Endothelial cell of umbilical vein (primary cell): ENCODE measurements at regions not wholly inside any gene's neighbourhood (a gene's known extent, or its start where the extent isn't known, plus 50 kb on each side); places are given as distances from the start of the nearest gene placed in this dataset.

ENCODE experiments used
- BruUV-seq: library from RNA; stranded (reverse); fragments of 400-500 nt; replicated peaks from 2 replicates; lab custom pipeline; 2021; lab: Mats Ljungman, UMichigan
- CTCF ChIA-PET: fragments of 300-600, 350-600 bp; sonication (Branson Sonifier 250); formaldehyde crosslinking; loops from one replicate; lab custom pipeline; 2021; ENCODE audit warnings: antibody characterized with exemption, inconsistent platforms; lab: Charles Lee
- POLR2A ChIA-PET: fragments of 300-600, 350-600 bp; sonication (Branson Sonifier 250); formaldehyde crosslinking; loops from one replicate; lab custom pipeline; 2021; ENCODE audit warnings: antibody characterized with exemption, inconsistent platforms; lab: Charles Lee
- DNase-seq: peaks from one replicate; pipeline ENCODE4 v3.0.0-alpha.2; 2011; ENCODE audit warnings: low read depth, low spot score
- FAIRE-seq: peaks from 2 replicates; lab custom pipeline; 2011; peaks lifted over from hg19 to GRCh38; lab: Jason Lieb, UNC
- H2AFZ ChIP-seq: 2 replicates; pipeline ENCODE4 v1.6.0; 2012; ENCODE audit warnings: low read depth, low read length, control low read depth, inconsistent platforms
- H3K27ac ChIP-seq: 2 replicates; pipeline ENCODE4 v1.5.1; 2011; ENCODE audit warnings: low read depth, mild to moderate bottlenecking, control low read depth, low read length, moderate library complexity; ENCODE audit not compliant: insufficient read depth
- H3K27me3 ChIP-seq, 2 experiments: 2 replicates each; pipeline versions ENCODE4 v1.6.0 to v1.6.1; 2011; ENCODE audit warnings: low read length in 2 of 2, mixed read lengths in 1 of 2; ENCODE audit not compliant: control insufficient read depth in 2 of 2, insufficient read depth in 2 of 2
- H3K36me3 ChIP-seq, 2 experiments: 2 replicates in 1 of 2; 3 replicates in 1 of 2; pipeline ENCODE4 v1.5.1; 2011; ENCODE audit warnings: low read length in 2 of 2, mild to moderate bottlenecking in 1 of 2, moderate library complexity in 1 of 2; ENCODE audit not compliant: control insufficient read depth in 2 of 2, insufficient read depth in 2 of 2; ENCODE audit errors: extremely low read depth in 1 of 2
- H3K4me1 ChIP-seq: 3 replicates; pipeline ENCODE4 v1.5.1; 2011; ENCODE audit warnings: mild to moderate bottlenecking, low read length; ENCODE audit not compliant: control insufficient read depth, insufficient read depth; ENCODE audit errors: extremely low read depth
- H3K4me2 ChIP-seq: 2 replicates; pipeline ENCODE4 v1.6.1; 2011; ENCODE audit warnings: low read length, control low read depth, mixed read lengths; ENCODE audit not compliant: insufficient read depth
- H3K4me3 ChIP-seq, 3 experiments: fragments of 200-600 bp in 1 of 3; sonication (generic), shearing (Covaris generic) in 1 of 3; replicated peaks in 1 of 3; 2 replicates each; pipeline ENCODE4 v1.5.1; 2011 to 2016; ENCODE audit warnings: control low read depth in 3 of 3, low read length in 3 of 3, mild to moderate bottlenecking in 2 of 3, inconsistent platforms in 1 of 3, low read depth in 1 of 3, moderate library complexity in 1 of 3; ENCODE audit not compliant: insufficient read depth in 1 of 3
- H3K79me2 ChIP-seq: 2 replicates; pipeline ENCODE4 v1.6.0; 2012; ENCODE audit warnings: low read length, inconsistent platforms; ENCODE audit not compliant: control insufficient read depth, insufficient read depth
- H3K9ac ChIP-seq: replicated peaks from 2 replicates; pipeline ENCODE3; 2011; ENCODE audit warnings: low read length, control low read depth; ENCODE audit not compliant: insufficient read depth; ENCODE audit errors: extremely low read depth
- H3K9me1 ChIP-seq: replicated peaks from 3 replicates; pipeline ENCODE4 v1.6.0; 2011; ENCODE audit warnings: mild to moderate bottlenecking, low read length; ENCODE audit not compliant: control insufficient read depth, insufficient read depth; ENCODE audit errors: extremely low read depth
- H3K9me3 ChIP-seq: replicated peaks from 2 replicates; pipeline ENCODE4 v1.5.1; 2012; ENCODE audit warnings: low read length, inconsistent platforms; ENCODE audit not compliant: control insufficient read depth, insufficient read depth
- H4K20me1 ChIP-seq: replicated peaks from 2 replicates; pipeline ENCODE3; 2011; ENCODE audit warnings: mild to moderate bottlenecking, low read length; ENCODE audit not compliant: control insufficient read depth, insufficient read depth; ENCODE audit errors: extremely low read depth
- EZH2 ChIP-seq: IDR thresholded peaks from 2 replicates; pipeline ENCODE4 v1.6.1; 2012; ENCODE audit warnings: borderline replicate concordance, low read depth, mild to moderate bottlenecking, moderate library complexity, low read length, inconsistent platforms; ENCODE audit not compliant: severe bottlenecking
- FOS ChIP-seq: IDR thresholded peaks from 2 replicates; pipeline ENCODE4 v1.6.1; 2011; ENCODE audit warnings: mild to moderate bottlenecking, low read length, moderate library complexity, borderline replicate concordance; ENCODE audit not compliant: insufficient read depth
- GATA2 ChIP-seq: IDR thresholded peaks from 2 replicates; pipeline ENCODE4 v1.7.0; 2011; ENCODE audit warnings: low read depth, mild to moderate bottlenecking, moderate library complexity, mixed read lengths, low read length; ENCODE audit not compliant: insufficient read length, insufficient read depth
- JUN ChIP-seq: IDR thresholded peaks from 2 replicates; pipeline ENCODE4 v1.6.1; 2011; ENCODE audit warnings: borderline replicate concordance, low read depth; ENCODE audit not compliant: insufficient read length, insufficient read depth
- MYC ChIP-seq: IDR thresholded peaks from one replicate; pipeline ENCODE4 v1.6.1; 2011; ENCODE audit warnings: mild to moderate bottlenecking, low read depth, low read length
- POLR2A ChIP-seq: IDR thresholded peaks from 2 replicates; pipeline ENCODE4 v1.6.1; 2012; ENCODE audit warnings: low read depth, mild to moderate bottlenecking, control low read depth, low read length
- POLR2AphosphoS5 ChIP-seq: IDR thresholded peaks from 2 replicates; pipeline ENCODE4 v1.6.1; 2012; ENCODE audit warnings: low read depth, mild to moderate bottlenecking, control low read depth, low read length, moderate library complexity; ENCODE audit not compliant: insufficient read depth
- dilution Hi-C: fragments of 300-500 bp; cut with MboI; formaldehyde crosslinking; loops from one replicate; pipeline ENCODE4 v1.15.0; 2019; ENCODE audit warnings: low sequenced_read_pairs; ENCODE audit not compliant: extremely low pct_ligation_motif_present
- intact Hi-C: fragments of 100-400 bp; cut with micrococcal nuclease; formaldehyde crosslinking; loops from one replicate; pipeline ENCODE4 v1.10.0; 2022
- TF ChIP-seq, protein P1 (sequence below), 2 donors: IDR thresholded peaks; 1 replicate in 1 of 2; 2 replicates in 1 of 2; pipeline ENCODE4 v1.5.1; 2011; ENCODE audit warnings: low read length in 2 of 2, mild to moderate bottlenecking in 2 of 2, moderate library complexity in 2 of 2, control low read depth in 1 of 2, inconsistent platforms in 1 of 2, low read depth in 1 of 2; ENCODE audit not compliant: insufficient read depth in 1 of 2; ENCODE audit errors: extremely low read depth in 1 of 2
- TF ChIP-seq, protein P2 (sequence below): IDR thresholded peaks from 2 replicates; pipeline ENCODE4 v1.6.1; 2011; ENCODE audit not compliant: insufficient read depth, insufficient read length

DNA sequence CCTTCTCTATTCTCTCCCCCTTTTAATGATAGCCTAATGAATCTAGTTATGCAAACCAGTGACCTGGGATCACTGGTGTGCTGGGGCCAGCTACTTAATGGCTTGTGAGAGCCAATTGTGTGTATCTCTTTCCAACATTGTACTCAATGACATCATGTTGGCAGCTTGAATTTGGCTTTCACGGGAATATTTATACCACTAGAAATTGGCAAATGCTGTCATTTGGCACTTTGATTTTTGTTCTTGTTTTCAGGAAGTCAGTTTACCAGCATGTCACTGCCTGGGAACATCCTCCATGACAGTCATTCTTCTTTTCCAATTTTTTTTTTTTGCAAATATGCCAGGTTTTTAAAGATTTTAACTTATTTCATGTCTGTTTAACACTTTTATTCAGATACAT is 1685.3 kb downstream of the STIM2 start:
- dilution Hi-C loops (no loop called here), intact Hi-C loops (no loop called here)
- H4K20me1 ChIP-seq = no peaks in the 10 kb centered on the region
- H3K36me3 ChIP-seq = no peaks in the 10 kb centered on the region
- no peaks in the 10 kb centered on the region for H3K79me2 ChIP-seq
- ChIA-PET POLR2A (no interaction called here), CTCF (interaction anchor here (1.3 kb wide), 1 partner anchor 12 kb away, joined by 5 read pairs; no protein-coding TSS in a partner anchor)
- no TSS peak for BruUV-seq
- FAIRE-seq (no peak), DNase-seq (no peak)
- no peaks in the 10 kb centered on the region for H3K4me1 ChIP-seq
- TF ChIP-seq POLR2AphosphoS5 = no peak
- TF ChIP-seq, protein P1, sequence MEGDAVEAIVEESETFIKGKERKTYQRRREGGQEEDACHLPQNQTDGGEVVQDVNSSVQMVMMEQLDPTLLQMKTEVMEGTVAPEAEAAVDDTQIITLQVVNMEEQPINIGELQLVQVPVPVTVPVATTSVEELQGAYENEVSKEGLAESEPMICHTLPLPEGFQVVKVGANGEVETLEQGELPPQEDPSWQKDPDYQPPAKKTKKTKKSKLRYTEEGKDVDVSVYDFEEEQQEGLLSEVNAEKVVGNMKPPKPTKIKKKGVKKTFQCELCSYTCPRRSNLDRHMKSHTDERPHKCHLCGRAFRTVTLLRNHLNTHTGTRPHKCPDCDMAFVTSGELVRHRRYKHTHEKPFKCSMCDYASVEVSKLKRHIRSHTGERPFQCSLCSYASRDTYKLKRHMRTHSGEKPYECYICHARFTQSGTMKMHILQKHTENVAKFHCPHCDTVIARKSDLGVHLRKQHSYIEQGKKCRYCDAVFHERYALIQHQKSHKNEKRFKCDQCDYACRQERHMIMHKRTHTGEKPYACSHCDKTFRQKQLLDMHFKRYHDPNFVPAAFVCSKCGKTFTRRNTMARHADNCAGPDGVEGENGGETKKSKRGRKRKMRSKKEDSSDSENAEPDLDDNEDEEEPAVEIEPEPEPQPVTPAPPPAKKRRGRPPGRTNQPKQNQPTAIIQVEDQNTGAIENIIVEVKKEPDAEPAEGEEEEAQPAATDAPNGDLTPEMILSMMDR (IDR thresholded peaks at IDR 0.05; ENCODE audit: extremely low read depth in 1 of 2, insufficient read depth in 1 of 2, low read depth in 1 of 2, low read length in 2 of 2) = no peak
- TF ChIP-seq MYC = no peak
- TF ChIP-seq GATA2 = no peak
- TF ChIP-seq FOS = no peak
- no peak for TF ChIP-seq JUN
- no peak overlapping the region for H3K4me2 ChIP-seq
- H3K27ac ChIP-seq = no peak overlapping the region
- no peak overlapping the region for H3K4me3 ChIP-seq
- H3K9me1 ChIP-seq = no peaks in the 10 kb centered on the region
- no peak overlapping the region for H3K9ac ChIP-seq
- no peaks in the 10 kb centered on the region for H3K27me3 ChIP-seq
- no peak overlapping the region for H2AFZ ChIP-seq
- no peaks in the 10 kb centered on the region for H3K9me3 ChIP-seq

DNA sequence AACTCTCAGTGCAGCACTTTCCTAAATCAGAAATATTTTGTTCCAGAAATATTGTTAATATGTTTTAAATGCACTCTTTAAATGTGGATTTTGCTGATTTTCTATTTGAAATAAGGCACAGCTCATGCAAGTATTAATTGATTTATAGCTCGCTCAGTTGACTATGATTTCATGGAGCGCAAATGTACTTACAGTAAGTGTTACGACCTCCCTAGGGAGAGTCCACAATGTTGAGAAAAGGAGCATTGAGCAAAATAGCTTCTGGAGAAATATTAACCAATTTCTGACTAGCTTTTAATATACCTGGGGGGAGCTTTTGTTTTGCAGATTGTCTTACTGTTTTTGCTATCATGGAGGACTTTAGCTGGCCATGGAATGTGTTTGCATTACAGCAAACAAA is 1687.5 kb downstream of the STIM2 start:
- Histone ChIP-seq H3K9me3 (no peaks in the 10 kb centered on the region), H3K9ac (no peak overlapping the region), H3K27ac (no peak overlapping the region), H3K4me2 (no peak overlapping the region), H3K36me3 (no peaks in the 10 kb centered on the region), H3K9me1 (no peaks in the 10 kb centered on the region), H3K4me3 (no peak overlapping the region), H3K27me3 (no peaks in the 10 kb centered on the region), H2AFZ (no peak overlapping the region), H4K20me1 (no peaks in the 10 kb centered on the region), H3K79me2 (no peaks in the 10 kb centered on the region), H3K4me1 (no peaks in the 10 kb centered on the region)
- FAIRE-seq (no peak), DNase-seq (no peak)
- ChIA-PET POLR2A (no interaction called here), CTCF (no interaction called here)
- intact Hi-C loops (no loop called here), dilution Hi-C loops (no loop called here)
- TF ChIP-seq, protein P1 (IDR thresholded peaks at IDR 0.05; ENCODE audit: extremely low read depth in 1 of 2, insufficient read depth in 1 of 2, low read depth in 1 of 2, low read length in 2 of 2) = no peak
- TF ChIP-seq, protein P2, sequence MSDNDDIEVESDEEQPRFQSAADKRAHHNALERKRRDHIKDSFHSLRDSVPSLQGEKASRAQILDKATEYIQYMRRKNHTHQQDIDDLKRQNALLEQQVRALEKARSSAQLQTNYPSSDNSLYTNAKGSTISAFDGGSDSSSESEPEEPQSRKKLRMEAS = no peak
- TF ChIP-seq EZH2 (no peak), JUN (no peak), FOS (no peak), POLR2AphosphoS5 (no peak), MYC (no peak), POLR2A (no peak), GATA2 (no peak)
- no TSS peak for BruUV-seq
